Mesothelial cell of epicardium (in vitro differentiated cells): ENCODE measurements at regions not wholly inside any gene's neighbourhood (a gene's known extent, or its start where the extent isn't known, plus 50 kb on each side); places are given as distances from the start of the nearest gene placed in this dataset.

ENCODE experiments used
- DNase-seq, 2 experiments: peaks; one replicate each; pipeline ENCODE4 v3.0.0; 2021; ENCODE audit warnings: low spot score in 2 of 2; ENCODE audit not compliant: unreplicated experiment in 2 of 2
- H3K27ac Mint-ChIP-seq: 2 replicates; pipeline ENCODE4 v1.8.0; 2021; ENCODE audit warnings: mixed read lengths
- H3K27me3 Mint-ChIP-seq: 2 replicates; pipeline ENCODE4 v1.8.0; 2021; ENCODE audit warnings: low read depth, mixed read lengths
- H3K36me3 Mint-ChIP-seq: 2 replicates; pipeline ENCODE4 v1.8.0; 2021; ENCODE audit warnings: mixed read lengths
- H3K4me1 Mint-ChIP-seq: 2 replicates; pipeline ENCODE4 v1.8.0; 2021; ENCODE audit warnings: mixed read lengths
- H3K4me3 Mint-ChIP-seq: 2 replicates; pipeline ENCODE4 v1.8.0; 2021; ENCODE audit warnings: mild to moderate bottlenecking, moderate library complexity, mixed read lengths
- H3K9me3 Mint-ChIP-seq: 2 replicates; pipeline ENCODE4 v1.8.0; 2021; ENCODE audit warnings: mixed read lengths
- CTCF ChIP-seq: fragments of 200-600 bp; sonication (generic); IDR thresholded peaks from one replicate; pipeline ENCODE4 v1.5.0; 2021; ENCODE audit warnings: antibody characterized with exemption; ENCODE audit not compliant: unreplicated experiment

DNA sequence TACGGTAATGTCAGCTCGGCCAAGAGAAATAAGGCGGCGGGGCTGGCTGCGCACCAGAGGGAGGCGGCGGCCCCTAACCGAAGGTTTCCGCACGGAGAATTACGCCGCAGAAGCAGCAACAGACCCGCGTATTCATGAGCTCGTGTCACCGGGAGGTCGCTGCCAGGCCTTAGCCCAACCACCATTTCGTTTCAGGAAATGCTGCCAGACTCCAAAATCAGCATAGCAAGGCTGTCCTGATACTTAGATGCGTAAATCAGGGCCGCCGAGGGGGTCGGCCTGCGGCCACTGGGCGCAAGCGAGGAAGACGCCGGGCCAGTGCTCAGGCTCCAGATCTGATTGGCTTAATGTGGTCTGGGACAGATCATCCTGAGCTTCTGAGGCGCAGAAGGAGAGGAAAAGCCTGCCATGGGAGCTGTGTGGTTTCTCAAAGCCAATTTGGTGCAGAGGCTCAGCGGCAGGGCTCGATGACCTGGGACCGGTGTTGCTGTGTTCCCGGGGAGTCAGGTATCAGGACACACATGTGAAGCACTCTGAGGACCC lies 247.9 kb downstream of the BAMBI start:
- Mint-ChIP-seq H3K27ac (peak overlapping the region; percentile 51), H3K9me3 (peaks cover 17% of the 10 kb centered on the region), H3K36me3 (peaks cover 11% of the 10 kb centered on the region), H3K4me3 (peak overlapping the region; percentile 17), H3K27me3 (no peaks in the 10 kb centered on the region), H3K4me1 (peaks cover 15% of the 10 kb centered on the region)
- no peak for TF ChIP-seq CTCF
- DNase-seq, result no peak

DNA sequence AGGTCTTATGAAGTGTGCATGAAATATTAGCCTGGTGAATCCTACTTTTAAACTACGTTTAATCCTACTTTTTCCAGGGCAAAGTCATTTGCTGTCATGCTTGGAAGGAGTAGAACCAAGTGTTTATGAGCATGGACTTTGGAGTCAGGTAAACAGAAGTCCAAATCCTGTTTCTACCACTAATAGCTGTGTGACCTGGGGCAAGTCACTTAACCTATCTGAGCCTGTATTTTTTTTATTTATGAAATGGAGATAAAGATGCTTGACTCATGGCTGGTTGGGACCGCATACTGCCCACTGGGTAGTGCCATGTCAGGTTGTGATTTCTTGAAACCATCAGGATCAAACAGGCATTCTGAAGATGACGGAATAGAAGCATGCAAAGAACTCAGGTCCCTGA lies 249.6 kb downstream of the BAMBI start:
- no peak for TF ChIP-seq CTCF
- H3K9me3 Mint-ChIP-seq, result peaks cover 31% of the 10 kb centered on the region
- peaks cover 15% of the 10 kb centered on the region for H3K4me1 Mint-ChIP-seq
- peaks cover 13% of the 10 kb centered on the region for H3K36me3 Mint-ChIP-seq
- no peaks in the 10 kb centered on the region for H3K27me3 Mint-ChIP-seq
- H3K4me3 Mint-ChIP-seq, result no peak overlapping the region
- no peak overlapping the region for H3K27ac Mint-ChIP-seq
- DNase-seq, result no peak

DNA sequence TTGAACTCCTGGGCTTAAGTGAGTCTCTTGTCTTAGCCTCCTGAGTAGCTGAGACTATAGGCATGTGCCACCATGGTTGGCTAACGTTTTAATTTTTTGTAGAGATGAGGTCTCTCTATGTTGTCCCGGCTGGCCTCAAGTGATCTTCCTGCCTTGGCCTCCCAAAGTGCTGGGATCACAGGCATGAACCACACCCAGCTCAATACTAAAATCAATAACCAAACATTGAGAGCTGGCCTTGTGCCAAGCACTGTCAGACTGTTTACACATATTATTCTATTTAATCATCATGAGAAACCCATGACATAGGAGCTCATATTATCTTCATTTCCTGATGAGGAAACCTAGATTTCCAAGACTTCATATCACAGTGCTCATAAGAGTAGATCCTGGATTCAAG lies 251.2 kb downstream of the BAMBI start:
- Mint-ChIP-seq H3K27ac (no peak overlapping the region), H3K36me3 (peaks cover 7% of the 10 kb centered on the region), H3K9me3 (peaks cover 25% of the 10 kb centered on the region), H3K27me3 (no peaks in the 10 kb centered on the region), H3K4me3 (no peak overlapping the region), H3K4me1 (peaks cover 15% of the 10 kb centered on the region)
- TF ChIP-seq CTCF, result no peak
- DNase-seq, result no peak

DNA sequence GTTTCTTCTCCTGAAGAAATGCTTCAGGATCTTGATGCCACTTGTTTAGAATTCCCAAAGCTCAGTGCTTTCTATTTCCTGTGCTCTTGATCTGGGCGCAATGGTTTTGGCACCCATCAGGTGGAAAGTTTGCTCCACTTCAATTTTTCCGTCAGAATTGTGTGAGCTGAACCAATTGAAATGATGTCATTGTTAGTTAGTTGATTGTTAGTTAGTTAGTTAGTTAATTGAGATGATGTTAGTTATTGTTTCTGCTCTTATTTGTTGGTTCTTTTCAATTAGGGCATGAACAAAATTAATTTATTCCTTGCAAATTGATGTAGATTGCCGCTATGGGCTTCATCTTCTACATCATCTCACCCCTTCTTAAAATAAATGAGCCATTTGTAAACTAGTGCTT lies 252.6 kb downstream of the BAMBI start:
- Mint-ChIP-seq H3K4me3 (no peak overlapping the region), H3K27ac (no peak overlapping the region), H3K4me1 (peaks cover 11% of the 10 kb centered on the region), H3K27me3 (no peaks in the 10 kb centered on the region), H3K36me3 (peaks cover 9% of the 10 kb centered on the region), H3K9me3 (peaks cover 29% of the 10 kb centered on the region)
- TF ChIP-seq CTCF, result no peak
- no peak for DNase-seq

DNA sequence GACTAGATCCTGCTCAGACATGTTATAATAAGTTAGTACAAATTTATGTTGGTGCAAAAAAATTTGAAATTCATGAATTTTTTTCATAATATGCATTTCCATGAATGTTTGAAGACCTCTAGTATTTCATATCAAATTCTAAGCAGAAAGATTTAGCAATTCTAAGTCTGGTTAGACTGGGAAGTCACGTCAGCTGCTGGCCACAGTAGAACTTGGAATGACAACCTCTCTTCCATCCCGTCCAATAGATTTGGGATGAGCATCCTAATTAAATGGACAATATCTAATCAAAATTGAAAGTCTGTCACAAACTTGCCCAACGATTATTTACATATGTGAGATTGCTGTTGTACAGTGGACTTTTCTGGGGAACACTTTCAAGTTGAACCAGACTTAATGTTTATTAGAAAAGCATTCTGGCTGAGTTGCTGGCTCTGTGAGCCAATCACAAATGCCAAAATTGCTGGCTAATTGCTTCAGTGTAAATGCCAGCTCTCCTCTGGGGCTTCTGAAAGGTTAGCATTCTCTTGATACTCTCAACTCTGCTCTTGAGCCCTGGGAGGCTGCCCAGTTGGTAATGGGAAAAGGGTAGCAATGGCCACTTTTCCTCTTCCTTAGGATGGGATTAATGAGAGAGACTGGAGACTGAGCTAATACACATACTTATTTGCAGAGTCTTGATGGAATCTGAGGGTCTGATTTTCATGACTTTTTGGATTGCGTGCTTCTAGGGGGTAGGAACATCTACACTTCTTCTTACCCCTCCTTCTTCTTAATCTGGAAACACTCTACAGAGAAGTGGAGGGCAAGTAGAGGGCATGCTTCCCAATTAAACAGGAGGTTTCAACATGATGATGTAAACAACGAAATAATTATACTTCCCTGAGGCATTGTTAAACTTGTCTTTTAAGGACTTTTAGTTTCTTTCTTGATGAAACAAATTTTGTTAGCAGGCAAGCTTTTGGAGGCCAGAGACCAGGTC lies 253.5 kb downstream of the BAMBI start:
- Mint-ChIP-seq H3K4me1 (peaks cover 12% of the 10 kb centered on the region), H3K27me3 (no peaks in the 10 kb centered on the region), H3K4me3 (no peak overlapping the region), H3K36me3 (peaks cover 11% of the 10 kb centered on the region), H3K9me3 (peaks cover 29% of the 10 kb centered on the region), H3K27ac (no peak overlapping the region)
- no peak for DNase-seq
- TF ChIP-seq CTCF, result no peak
